HG02981 (cell line): ENCODE measurements at regions not wholly inside any gene's neighbourhood (a gene's known extent, or its start where the extent isn't known, plus 50 kb on each side); places are given as distances from the start of the nearest gene placed in this dataset.
"Not testable (repeated sequence)": the region's sequence is repeated elsewhere in the genome, so short reads cannot be mapped to it uniquely, and the experiment has no call there.

Source experiments
- ATAC-seq: cut with Tn5 transposase; IDR thresholded peaks from one replicate; pipeline ENCODE4 v1.9.1; 2021; ENCODE audit warnings: mild to moderate bottlenecking, moderate library complexity; ENCODE audit not compliant: unreplicated experiment

GRCh38 chr5:130616161-130616560, 548.9 kb downstream of the HINT1 start:
- ATAC-seq, result no peak

DNA sequence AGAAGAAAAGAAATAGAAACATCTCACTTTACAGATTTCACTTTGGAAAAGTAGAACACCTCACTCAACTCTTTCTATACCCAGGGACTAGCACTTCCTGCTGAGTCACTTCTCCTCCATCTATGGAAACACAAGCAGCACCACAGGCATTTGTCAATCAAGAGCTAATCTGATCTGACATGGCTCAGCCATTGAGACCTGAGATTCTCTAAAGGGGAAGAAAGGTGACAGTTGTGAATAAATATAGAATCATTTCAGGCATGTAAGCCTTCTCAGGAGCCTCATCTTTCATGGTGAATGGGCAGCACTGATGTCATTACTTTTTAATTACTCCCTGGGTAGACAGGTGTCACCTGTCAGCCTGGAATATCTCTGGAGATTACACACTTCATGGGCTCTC, 559.8 kb downstream of the HINT1 start:
- no peak for ATAC-seq

DNA sequence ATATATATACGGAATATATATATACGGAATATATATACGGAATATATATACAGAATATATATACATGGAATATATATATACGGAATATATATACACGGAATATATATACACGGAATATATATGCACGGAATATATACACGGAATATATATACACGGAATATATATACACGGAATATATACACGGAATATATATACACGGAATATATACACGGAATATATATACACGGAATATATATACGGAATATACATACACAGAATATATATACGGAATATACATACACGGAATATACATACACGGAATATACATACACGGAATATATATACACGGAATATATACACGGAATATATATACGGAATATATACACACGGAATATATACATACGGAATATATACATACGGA, 568.4 kb downstream of the HINT1 start:
- not testable (repeated sequence) for ATAC-seq

GRCh38 chr5:130580264-130580663, 584.8 kb downstream of the HINT1 start:
- ATAC-seq, result no peak

- ATAC-seq, result no peak
Observed at GRCh38 chr5:130578354-130578753, 586.7 kb downstream of the HINT1 start.

GRCh38 chr5:130571076-130571475, 594.0 kb downstream of the HINT1 start:
- ATAC-seq, result no peak

DNA sequence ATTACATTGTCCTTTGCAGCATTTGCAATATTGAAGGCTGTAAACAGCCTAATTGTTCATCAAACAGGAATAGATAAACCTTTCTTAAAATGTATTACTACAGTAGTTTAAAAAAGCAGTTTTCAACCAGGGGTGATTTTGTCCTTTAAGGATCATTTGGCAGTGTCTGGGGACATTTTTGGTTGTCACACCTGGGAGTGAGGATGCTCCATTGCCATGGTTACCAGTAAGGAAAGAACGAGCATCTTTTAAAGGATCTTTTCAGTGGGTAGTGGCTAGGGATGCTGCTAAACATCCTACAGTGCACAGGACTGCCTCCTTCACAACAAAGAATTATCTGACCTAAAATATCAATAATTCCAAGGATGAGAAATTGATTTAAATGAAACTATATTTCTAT, 596.3 kb downstream of the HINT1 start:
- no peak for ATAC-seq

DNA sequence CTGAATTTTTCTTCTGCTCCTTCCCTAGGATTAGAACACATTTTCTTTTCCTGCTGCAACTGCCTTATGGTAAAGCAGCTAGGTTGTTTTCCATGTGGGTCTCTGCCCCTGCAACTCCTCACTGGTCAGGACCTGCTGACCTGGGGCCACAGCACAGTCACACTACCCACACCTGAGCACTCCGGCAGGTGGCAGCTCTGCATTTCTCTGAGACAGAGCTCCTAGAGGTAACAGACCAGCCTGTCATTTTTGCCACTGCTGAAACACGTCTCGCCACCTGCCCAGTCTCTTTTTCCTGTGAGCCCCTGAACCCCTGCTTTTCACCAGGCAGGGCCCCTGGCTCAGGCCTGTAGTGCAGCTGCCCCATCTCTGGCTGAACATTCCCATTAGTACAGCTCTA, 609.6 kb downstream of the HINT1 start:
- ATAC-seq, result no peak

GRCh38 chr5:130550562-130550928, 614.5 kb downstream of the HINT1 start:
- no peak for ATAC-seq

- no peak for ATAC-seq
Observed at GRCh38 chr5:130549884-130550561, 615.0 kb downstream of the HINT1 start.

DNA sequence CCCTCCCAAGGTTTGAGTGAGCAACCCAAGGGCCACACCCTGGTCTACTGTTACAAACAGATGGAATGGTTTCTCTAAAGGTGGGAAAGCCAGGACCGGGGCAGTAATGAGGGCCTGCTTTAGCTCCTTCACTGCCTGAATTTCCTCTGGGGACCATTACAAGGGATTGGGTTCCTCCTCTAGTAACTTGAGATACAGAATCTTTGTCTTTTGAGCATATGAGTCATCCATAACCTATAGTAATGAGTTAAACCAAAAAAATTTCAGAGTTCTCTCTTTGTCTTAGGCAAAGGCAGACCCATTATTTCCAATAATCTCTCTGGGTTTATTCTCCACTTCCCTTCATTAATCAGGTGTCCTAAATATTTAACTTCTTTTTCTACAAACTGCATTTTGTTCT, 618.8 kb downstream of the HINT1 start:
- ATAC-seq, result no peak

GRCh38 chr5:130545291-130545690, 619.8 kb downstream of the HINT1 start:
- no peak for ATAC-seq

GRCh38 chr5:130541617-130542221, 623.3 kb downstream of the HINT1 start:
- ATAC-seq, result peak; percentile 69

DNA sequence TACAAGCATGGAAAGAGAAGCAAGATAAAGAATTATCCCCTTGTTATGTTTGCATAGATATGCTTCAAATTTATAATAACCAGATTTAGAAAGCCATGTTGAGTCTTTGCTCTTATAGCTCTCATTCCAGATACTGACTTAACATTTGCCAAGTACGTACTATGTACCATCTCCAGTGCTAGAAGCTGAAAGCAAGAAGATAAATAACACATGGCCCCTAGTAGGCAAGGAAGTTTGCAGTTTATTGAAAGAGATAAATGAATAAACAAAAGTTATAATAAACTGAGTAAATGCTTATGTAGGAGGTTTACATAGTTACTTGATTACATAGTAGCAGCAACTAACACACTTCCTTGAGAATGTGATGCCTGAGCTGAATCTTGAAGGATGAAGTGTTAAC, 628.4 kb downstream of the HINT1 start:
- no peak for ATAC-seq

- ATAC-seq, result no peak
Observed at GRCh38 chr5:130532786-130533185, 628.5 kb downstream of the CHSY3 start.

DNA sequence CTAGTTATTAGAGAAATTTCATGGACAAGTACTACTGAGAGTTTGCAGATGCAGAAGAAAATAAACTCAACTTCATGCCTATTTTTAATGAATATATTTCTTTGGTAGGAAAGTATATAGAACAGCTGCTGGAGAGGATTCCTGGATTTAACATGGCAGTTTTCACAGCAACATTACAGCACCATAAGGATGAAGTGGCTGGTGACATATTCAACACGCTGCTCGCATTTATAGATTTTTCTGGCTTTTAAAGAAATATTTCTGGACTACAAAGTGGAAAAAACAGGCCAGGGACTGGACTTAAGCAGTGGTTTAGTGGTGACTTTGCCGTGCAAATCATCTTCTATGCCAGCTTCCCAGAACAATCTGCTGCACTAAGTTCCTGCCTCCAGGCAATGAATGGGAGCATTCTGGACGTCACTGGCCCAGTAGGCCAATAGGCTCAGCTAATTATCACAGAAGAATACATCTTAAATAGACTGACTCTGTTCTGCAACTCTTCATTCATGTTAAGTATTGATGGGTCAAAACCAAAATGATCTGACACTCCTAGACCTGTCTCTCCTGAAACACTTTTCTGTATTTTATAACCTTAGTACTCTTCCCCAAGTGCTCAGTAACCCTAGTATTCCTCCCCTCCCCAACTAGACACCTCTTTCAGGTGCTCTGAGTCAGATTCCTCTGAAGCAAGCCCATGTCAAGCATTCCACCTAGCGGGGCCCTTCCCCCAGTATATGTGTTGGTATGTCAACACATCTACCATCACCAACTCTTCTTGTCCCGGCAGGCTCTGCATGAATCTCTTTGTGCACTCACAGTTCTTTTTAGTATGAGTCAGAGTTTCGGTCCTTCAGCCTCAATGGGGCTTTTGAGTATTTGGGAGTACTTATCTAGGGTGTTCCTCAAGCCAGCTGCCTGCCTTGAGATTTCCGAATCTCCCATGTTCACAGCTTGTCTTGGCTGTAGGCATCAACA, 625.5 kb downstream of the CHSY3 start:
- no peak for ATAC-seq

GRCh38 chr5:130529111-130529510, 624.8 kb downstream of the CHSY3 start:
- ATAC-seq, result no peak

DNA sequence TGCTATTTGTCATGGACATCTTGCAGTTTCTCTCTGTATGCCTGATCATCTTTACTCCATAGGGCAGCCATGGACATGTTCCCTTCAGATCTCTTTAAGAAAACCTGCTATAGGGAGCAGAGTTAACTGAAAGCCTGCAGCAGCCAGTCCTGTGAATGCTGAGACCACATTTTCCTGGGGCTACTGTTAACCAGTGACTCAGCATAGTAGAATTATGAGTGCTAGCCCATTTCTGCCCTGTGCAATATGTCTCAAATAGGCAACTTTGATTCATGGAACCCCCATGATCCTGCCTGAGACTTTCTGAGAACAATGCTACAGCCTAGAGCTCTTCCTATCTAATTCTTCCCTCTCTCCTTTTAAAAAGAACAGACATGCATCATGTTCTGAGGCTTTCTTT, 624.2 kb downstream of the CHSY3 start:
- no peak for ATAC-seq

GRCh38 chr5:130526708-130527107, 622.4 kb downstream of the CHSY3 start:
- no peak for ATAC-seq

DNA sequence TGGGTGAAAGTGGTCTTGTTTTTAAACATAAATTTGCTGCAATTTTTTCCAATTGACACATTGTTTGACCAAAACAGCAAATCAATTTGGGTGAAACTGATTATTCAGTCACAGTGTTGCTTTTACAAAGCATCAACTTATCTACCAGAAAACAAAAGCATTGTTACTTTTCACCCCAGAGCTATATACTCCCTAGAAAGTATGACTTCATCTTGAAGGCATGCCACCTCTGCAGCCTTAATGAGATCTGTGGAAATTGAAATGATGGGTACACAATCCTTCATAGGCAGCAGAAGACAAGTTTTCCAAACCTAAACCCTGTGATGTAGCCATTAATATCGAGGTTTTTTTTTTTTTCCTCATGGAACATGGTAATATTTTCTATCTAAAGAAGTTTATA, 615.9 kb downstream of the CHSY3 start:
- ATAC-seq, result no peak

DNA sequence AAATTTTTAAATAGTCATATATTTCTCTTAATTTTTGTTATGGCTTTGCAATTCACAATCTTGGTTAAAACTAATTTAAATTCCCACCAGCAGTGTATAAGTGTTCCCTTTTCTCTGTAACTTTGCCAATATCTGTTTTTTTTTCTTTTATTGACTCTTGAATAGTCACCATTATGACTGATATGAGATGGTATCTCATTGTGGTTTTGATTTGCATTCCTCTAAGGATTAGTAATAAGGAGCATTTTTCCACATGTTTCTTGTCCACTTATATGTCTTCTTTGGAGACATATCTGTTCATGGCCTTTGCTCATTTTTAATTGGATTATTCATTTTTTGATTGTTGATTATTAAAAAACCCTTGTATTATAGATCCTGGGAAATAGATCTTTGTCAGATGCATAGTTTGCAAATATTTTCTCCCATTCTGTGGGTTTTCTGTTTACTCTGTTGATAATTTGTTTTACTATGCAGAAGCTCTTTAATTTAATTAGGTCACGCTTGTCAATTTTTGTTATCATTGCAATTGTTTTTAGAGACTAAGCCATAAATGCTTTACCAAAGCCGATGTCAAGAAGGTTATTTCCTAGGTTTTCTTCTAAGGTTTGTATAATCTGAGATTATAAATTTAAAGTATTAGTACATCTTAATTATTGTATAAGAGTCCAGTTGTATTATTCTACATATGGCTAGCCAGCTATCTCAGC, 610.9 kb downstream of the CHSY3 start:
- no peak for ATAC-seq
